Effector memory CD8-positive, alpha-beta T cell (primary cell): ENCODE measurements at regions not wholly inside any gene's neighbourhood (a gene's known extent, or its start where the extent isn't known, plus 50 kb on each side); places are given as distances from the start of the nearest gene placed in this dataset.
"Not testable (repeated sequence)": the region's sequence is repeated elsewhere in the genome, so short reads cannot be mapped to it uniquely, and the experiment has no call there.

Experiments used
- ATAC-seq: fragments of 150-1000 bp; cut with Tn5 transposase; replicated peaks from 2 replicates; pipeline ENCODE4 v1.10.0; 2021; ENCODE audit warnings: mild to moderate bottlenecking, moderate library complexity
- DNase-seq, 3 experiments: peaks; one replicate each; pipeline ENCODE4 v3.0.0; 2021
- H3K27ac Mint-ChIP-seq, 2 donors: one replicate each; pipeline ENCODE4 v1.8.0; 2022; ENCODE audit warnings: mild to moderate bottlenecking in 2 of 2, mixed read lengths in 2 of 2, moderate library complexity in 2 of 2
- H3K27me3 Mint-ChIP-seq, 2 donors: one replicate each; pipeline ENCODE4 v1.8.0; 2022; ENCODE audit warnings: mixed read lengths in 2 of 2
- H3K36me3 Mint-ChIP-seq: one replicate; pipeline ENCODE4 v1.8.0; 2022; ENCODE audit warnings: mild to moderate bottlenecking, moderate library complexity, mixed read lengths; ENCODE audit not compliant: insufficient read depth
- H3K4me1 Mint-ChIP-seq, 2 donors: one replicate each; pipeline ENCODE4 v1.8.0; 2022; ENCODE audit warnings: low read depth in 2 of 2, mixed read lengths in 2 of 2
- H3K4me3 Mint-ChIP-seq, 2 donors: one replicate each; pipeline ENCODE4 v1.8.0; 2022; ENCODE audit warnings: mild to moderate bottlenecking in 2 of 2, mixed read lengths in 2 of 2, moderate library complexity in 2 of 2
- H3K9me3 Mint-ChIP-seq, 2 donors: one replicate each; pipeline ENCODE4 v1.8.0; 2022; ENCODE audit warnings: mixed read lengths in 2 of 2

- H3K9me3 Mint-ChIP-seq, H3K4me1 Mint-ChIP-seq, H3K36me3 Mint-ChIP-seq, DNase-seq, ATAC-seq, H3K27me3 Mint-ChIP-seq, H3K4me3 Mint-ChIP-seq, H3K27ac Mint-ChIP-seq: not testable (repeated sequence)
Measured at GRCh38 chr16:29266612-29267011, 139.9 kb downstream of the NPIPB11 start.

- H3K4me1 Mint-ChIP-seq, H3K27me3 Mint-ChIP-seq, H3K36me3 Mint-ChIP-seq, H3K4me3 Mint-ChIP-seq, H3K27ac Mint-ChIP-seq, DNase-seq, H3K9me3 Mint-ChIP-seq: not testable (repeated sequence)
- ATAC-seq, result peak; percentile 64
Measured at GRCh38 chr16:29265255-29265853, 141.2 kb downstream of the NPIPB11 start.

- H3K36me3 Mint-ChIP-seq, ATAC-seq, H3K4me3 Mint-ChIP-seq, H3K4me1 Mint-ChIP-seq, H3K27ac Mint-ChIP-seq, H3K9me3 Mint-ChIP-seq, DNase-seq, H3K27me3 Mint-ChIP-seq: not testable (repeated sequence)
Measured at GRCh38 chr16:29264080-29264837, 142.3 kb downstream of the NPIPB11 start.

GRCh38 chr16:29262725-29263124 is 143.8 kb downstream of the NPIPB11 start:
- not testable (repeated sequence) for DNase-seq, H3K27me3 Mint-ChIP-seq, H3K9me3 Mint-ChIP-seq, H3K36me3 Mint-ChIP-seq, H3K4me1 Mint-ChIP-seq, ATAC-seq, H3K27ac Mint-ChIP-seq, H3K4me3 Mint-ChIP-seq

DNA sequence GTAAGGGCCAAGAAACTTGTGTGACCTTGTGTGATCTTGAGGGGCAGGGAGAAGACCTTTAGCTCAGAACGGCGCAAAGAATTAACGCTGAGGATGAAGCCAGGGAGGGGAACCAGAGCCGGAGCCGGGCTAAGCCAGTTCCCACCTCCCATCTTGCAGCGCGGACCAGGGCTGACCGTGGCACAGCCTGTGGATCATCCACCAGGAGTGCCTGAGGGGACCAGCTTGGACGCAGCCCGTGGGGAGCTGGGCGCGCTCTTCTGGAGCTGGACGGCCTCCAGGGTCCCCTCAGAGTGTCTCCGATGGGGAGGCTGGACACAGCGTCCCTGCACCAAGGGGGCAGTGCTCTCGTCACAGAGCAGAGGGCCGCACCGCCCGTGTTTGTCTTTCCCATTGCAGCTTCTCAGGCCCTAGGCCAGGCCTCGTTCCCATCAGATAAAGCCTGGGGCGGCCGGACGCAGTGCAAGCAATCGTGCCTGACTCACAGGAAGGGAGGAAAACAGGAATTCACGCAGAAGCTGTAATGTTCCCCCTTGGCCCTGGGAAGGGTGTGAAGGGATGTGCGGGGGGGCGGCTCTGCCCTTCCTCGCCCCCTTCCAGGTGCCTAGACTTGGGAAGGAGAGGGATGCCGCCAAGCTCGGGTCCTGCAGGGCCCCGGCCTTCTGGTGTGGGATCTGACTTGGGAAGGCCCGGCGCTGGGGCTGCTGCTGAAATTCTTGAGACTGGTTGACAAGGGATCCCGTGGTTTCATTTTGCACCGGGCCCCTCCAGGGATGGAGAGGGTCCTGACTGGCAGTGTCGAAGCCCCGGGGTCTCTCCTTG is 144.9 kb downstream of the NPIPB11 start:
- H3K4me1 Mint-ChIP-seq, ATAC-seq, H3K27ac Mint-ChIP-seq, H3K36me3 Mint-ChIP-seq, H3K27me3 Mint-ChIP-seq, H3K9me3 Mint-ChIP-seq, H3K4me3 Mint-ChIP-seq, DNase-seq: not testable (repeated sequence)

- H3K36me3 Mint-ChIP-seq, H3K27ac Mint-ChIP-seq, DNase-seq, H3K4me3 Mint-ChIP-seq, ATAC-seq, H3K4me1 Mint-ChIP-seq, H3K9me3 Mint-ChIP-seq, H3K27me3 Mint-ChIP-seq: not testable (repeated sequence)
Measured at GRCh38 chr16:29260683-29261426, 145.7 kb downstream of the NPIPB11 start.

- ATAC-seq, H3K4me1 Mint-ChIP-seq, DNase-seq, H3K27me3 Mint-ChIP-seq, H3K27ac Mint-ChIP-seq, H3K36me3 Mint-ChIP-seq, H3K9me3 Mint-ChIP-seq, H3K4me3 Mint-ChIP-seq: not testable (repeated sequence)
Measured at GRCh38 chr16:29259635-29260457, 146.7 kb downstream of the NPIPB11 start.

- not testable (repeated sequence) for H3K4me3 Mint-ChIP-seq, H3K27me3 Mint-ChIP-seq, ATAC-seq, DNase-seq, H3K36me3 Mint-ChIP-seq, H3K4me1 Mint-ChIP-seq, H3K27ac Mint-ChIP-seq, H3K9me3 Mint-ChIP-seq
Measured at GRCh38 chr16:29258946-29259634, 147.4 kb downstream of the NPIPB11 start.

DNA sequence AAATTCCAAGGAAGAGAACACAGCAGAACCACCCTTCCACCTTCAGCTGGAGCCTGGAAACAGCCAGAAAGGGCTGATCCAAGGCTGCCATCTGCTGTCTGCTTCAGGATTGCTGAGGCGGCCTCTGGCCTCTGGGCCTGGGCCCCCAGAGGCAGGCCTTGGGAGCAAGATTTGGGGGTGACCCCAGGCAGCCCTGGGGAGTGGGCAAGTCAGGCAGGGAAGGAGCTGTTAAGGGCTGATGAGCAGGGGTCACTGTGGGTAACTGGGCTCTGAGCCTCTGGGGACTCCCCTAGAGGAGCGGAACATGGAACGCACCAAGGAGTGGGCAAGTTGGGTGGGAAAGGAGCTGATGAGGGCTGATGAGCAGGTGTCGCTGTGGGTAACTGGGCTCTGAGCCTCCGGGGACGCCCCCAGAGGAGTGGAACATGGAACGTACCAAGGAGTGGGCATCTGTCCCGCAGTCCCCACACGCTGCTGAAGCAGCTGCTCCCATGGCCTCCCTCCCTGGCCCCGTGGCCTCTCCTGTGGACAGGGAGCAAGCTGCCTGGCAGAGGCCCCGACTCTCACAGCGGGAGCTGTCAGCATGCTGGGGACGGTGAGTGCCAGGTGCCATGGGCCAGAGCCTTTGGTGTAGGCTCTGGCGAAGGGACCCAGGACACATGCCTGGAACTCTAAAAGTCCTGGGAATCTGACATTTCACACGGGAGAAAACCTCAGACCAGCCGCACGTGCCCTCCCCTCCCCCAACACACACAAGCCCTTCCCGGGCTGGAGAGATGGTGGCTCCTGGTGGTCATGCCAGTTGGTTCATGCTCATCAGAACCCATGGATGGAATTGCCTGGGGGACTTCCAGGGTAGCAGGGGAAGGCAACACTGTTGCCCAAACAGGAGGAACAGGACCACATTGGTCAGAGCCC is 148.8 kb downstream of the NPIPB11 start:
- not testable (repeated sequence) for H3K27me3 Mint-ChIP-seq, H3K36me3 Mint-ChIP-seq, DNase-seq, H3K9me3 Mint-ChIP-seq, H3K4me3 Mint-ChIP-seq, ATAC-seq, H3K27ac Mint-ChIP-seq, H3K4me1 Mint-ChIP-seq

- H3K4me3 Mint-ChIP-seq, result no peak overlapping the region
- H3K9me3 Mint-ChIP-seq, result no peaks in the 10 kb centered on the region
- no peak for ATAC-seq
- H3K36me3 Mint-ChIP-seq, result no peaks in the 10 kb centered on the region
- H3K4me1 Mint-ChIP-seq, result no peaks in the 10 kb centered on the region
- no peaks in the 10 kb centered on the region for H3K27me3 Mint-ChIP-seq
- no peak for DNase-seq
- H3K27ac Mint-ChIP-seq, result no peak overlapping the region
Measured at GRCh38 chr16:29256501-29256981, 150.0 kb downstream of the NPIPB11 start.

DNA sequence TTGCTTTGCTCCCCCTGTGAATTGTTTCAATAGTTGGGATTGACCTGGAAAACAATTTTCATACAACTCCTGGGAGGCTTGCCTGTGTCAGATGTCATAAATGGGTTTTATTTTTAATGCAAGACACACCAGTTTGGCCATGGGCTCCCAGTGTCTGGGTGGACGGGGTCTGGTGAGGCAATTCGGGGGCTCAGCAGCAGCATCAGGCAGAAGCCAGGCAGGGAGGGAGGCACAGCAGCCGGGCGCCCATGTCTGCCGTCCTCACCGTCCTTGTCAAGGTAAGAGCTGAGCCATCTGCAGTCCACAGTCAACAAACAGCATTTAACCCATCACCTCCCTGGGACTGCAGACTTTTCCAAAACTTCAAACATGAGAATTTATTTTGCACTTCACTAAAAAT is 150.6 kb downstream of the NPIPB11 start:
- H3K9me3 Mint-ChIP-seq, H3K27ac Mint-ChIP-seq, H3K4me1 Mint-ChIP-seq, H3K27me3 Mint-ChIP-seq, H3K36me3 Mint-ChIP-seq, DNase-seq, ATAC-seq, H3K4me3 Mint-ChIP-seq: not testable (repeated sequence)

- H3K27ac Mint-ChIP-seq, result peak overlapping the region in 1 of 2 donors; percentile 62
- H3K36me3 Mint-ChIP-seq, H3K4me1 Mint-ChIP-seq, ATAC-seq, H3K9me3 Mint-ChIP-seq, H3K27me3 Mint-ChIP-seq, DNase-seq, H3K4me3 Mint-ChIP-seq: not testable (repeated sequence)
Measured at GRCh38 chr16:29255496-29255796, 151.1 kb downstream of the NPIPB11 start.
